ENCODE measurements at regions not wholly inside any gene's neighbourhood (a gene's known extent, or its start where the extent isn't known, plus 50 kb on each side); places are given as distances from the start of the nearest gene placed in this dataset.
A peak's percentile ranks its signal among the peaks of the same experiment; 100 is the strongest.
"Not testable (repeated sequence)": the region's sequence is repeated elsewhere in the genome, so short reads cannot be mapped to it uniquely, and the experiment has no call there.

- no peak for DNase-seq (ENCODE audit: low read depth in 3 of 3, low spot score in 2 of 3)
Measured at GRCh38 chr5:32842813-32843530, 131.9 kb downstream of the NPR3 start.

DNA sequence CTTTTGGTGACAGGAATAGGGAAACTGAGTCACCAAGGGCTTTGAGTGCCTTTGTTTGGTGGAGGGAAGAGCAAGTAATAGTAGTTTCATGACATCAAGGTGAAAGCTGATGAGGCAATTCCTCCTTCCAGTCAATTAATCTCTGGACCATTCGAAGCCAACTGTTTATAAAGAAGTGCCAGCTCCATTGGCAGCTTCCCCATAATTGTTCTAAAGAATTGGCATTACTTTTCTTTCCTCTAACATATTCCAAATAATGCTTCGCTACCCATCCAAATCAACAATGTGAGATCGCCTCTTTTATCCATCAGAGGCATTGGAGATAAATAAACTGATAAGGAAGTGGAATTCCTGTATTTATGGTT lies 132.4 kb downstream of the NPR3 start:
- no peak for DNase-seq (ENCODE audit: low read depth in 3 of 3, low spot score in 2 of 3)

DNA sequence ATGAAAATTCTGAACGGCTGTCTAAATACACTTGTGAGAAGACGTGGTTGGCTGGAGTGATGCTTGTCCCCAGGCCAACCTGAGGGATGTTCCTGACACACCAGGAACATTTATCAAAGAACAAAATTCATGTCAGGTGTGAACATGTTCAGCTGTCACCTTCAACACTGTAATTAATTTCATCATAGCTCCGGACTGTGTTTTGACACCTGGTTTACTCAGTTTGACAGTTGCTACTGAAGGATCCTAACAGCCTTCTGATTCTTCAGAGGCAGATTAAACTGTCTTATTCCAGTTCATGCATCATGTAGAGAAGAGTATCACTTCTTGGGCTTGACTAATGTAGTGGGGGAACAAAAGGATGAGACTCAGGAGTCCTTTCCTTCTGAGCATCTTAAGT lies 134.1 kb downstream of the NPR3 start:
- no peak for DNase-seq (ENCODE audit: low read depth in 3 of 3, low spot score in 2 of 3)

DNA sequence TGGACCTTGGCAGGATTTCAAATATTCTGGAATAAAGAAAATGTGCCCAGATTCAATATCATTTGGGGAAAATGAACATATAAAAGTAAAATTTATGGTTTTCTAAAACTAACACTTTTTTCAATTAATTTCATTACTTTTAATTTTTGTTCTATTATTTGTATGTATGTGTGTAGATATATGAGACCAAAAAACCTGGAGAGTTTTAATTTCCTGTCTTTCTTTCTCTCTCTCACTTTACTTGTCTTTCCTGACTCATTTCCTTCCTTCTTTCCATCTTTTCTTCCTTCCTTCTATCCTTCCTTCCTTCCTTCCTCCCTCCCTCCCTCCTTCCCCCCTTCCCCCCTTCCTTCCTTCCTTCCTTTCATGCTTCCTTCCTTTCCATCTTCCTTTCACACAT lies 137.0 kb downstream of the NPR3 start:
- no peak for DNase-seq (ENCODE audit: low read depth in 3 of 3, low spot score in 2 of 3)

GRCh38 chr5:32848681-32849080 lies 137.6 kb downstream of the NPR3 start:
- DNase-seq (ENCODE audit: low read depth in 3 of 3, low spot score in 2 of 3): no peak

DNA sequence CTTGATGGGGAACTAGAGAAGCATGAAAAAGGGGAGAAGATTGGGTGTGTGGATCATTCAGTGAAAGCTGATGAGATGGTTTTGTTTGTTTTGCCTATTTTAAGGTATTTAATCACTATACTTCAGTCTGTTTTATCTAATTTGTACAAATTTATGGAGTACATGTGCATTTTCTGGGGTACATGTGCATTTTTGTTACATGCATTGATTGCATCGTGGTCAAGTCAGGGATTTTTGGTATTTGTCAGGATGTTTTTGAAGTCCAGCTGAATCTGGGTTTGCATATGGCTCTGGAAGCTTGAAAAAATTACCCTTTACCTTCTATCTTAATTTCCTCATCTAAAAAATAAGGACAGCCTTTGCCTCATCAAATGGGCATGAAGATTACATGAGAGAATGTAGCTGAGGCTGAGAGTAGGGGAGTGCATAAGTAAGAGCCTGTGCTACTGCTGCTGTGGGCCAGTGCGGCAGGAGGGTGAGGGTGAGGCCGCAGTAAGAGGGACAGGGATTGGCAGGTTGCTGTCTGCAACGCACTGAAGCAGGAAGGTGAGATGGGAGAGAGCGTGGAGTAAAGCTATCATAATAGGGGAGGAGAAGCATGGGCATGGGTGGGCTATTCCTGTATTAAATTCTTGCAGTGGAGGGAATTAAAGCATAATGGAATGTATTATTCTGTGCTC lies 139.8 kb downstream of the NPR3 start:
- no peak for DNase-seq (ENCODE audit: low read depth in 3 of 3, low spot score in 2 of 3)

DNA sequence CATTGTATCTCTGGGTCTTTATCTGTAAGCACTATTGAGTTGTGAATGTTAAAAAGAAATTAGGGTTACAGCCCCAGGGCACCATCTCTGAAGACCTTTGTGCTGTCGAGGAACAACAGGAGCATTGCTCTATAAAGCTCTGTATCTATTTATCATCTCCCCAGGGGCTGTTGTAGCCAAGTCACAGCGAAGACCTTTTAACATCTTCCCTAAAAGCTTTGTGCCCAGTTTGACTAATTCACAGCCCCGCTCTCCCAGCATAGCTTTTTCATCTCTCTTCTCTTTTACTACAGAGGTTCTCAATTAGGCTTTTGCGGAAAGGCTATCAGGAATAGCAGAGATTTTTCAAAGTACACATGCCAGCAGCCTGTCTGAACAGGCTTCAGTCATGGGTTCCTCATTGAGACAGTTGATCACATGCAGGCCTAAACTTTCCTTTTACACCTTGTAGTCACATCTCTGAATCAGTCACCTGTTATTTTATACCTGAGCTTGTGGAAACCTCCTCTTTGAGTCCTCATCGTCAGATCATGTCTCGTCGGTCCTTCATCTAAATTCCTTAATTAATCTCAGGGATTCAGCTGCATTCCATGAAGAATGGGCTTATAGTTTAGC lies 140.5 kb downstream of the NPR3 start:
- DNase-seq (ENCODE audit: low read depth in 3 of 3, low spot score in 2 of 3): no peak

- peak in 2 of 3 donors; percentile 15 to 40 for DNase-seq (ENCODE audit: low read depth in 3 of 3, low spot score in 2 of 3)
Measured at GRCh38 chr5:32852535-32852934, 141.4 kb downstream of the NPR3 start.

GRCh38 chr5:32852976-32853375 lies 141.9 kb downstream of the NPR3 start:
- DNase-seq (ENCODE audit: low read depth in 3 of 3, low spot score in 2 of 3): no peak

DNA sequence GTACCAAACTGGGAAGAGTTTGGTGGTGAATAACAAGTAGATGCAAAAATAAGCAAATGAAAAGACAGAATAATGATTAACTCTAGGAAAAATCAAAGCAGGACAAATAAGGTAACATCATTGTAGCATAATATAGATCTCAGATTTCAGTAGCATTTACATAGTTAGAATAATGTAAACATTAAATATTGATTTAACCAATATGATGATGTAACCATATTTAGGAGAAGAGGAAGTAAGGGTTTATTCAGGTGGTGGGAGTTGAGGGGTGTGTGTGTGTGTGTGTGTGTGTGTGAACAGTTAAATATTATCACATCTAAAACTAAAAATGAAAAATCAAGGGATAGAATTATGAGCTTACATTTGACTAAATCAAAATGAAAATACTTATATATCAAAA lies 143.4 kb downstream of the NPR3 start:
- no peak for DNase-seq (ENCODE audit: low read depth in 3 of 3, low spot score in 2 of 3)

GRCh38 chr5:32859211-32859641 lies 148.1 kb downstream of the NPR3 start:
- no peak for DNase-seq (ENCODE audit: low read depth in 3 of 3, low spot score in 2 of 3)

GRCh38 chr5:32865475-32865874 lies 154.4 kb downstream of the NPR3 start:
- DNase-seq (ENCODE audit: low read depth in 3 of 3, low spot score in 2 of 3): no peak

DNA sequence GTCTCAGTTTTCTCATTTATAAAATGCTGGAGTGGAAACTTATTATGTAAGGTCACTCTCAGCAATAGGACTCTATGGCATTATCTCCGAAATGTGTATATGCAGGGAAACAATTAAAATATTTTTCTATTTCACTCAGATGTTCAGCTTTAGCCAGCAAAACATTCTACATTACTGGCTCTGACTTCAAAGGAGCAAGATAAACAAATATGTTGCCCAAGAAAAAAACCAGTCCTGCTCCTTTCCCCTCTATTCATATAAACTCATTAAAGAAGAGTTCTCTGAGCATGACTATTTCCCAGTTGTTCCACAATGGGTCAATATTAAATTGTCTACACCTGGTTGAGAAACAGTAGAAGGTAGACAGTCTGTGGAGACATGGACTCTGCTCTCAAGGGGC lies 155.0 kb downstream of the NPR3 start:
- DNase-seq (ENCODE audit: low read depth in 3 of 3, low spot score in 2 of 3): no peak

- DNase-seq (ENCODE audit: low read depth in 3 of 3, low spot score in 2 of 3): no peak
Measured at GRCh38 chr5:32869216-32869615, 158.1 kb downstream of the NPR3 start.

- DNase-seq (ENCODE audit: low read depth in 3 of 3, low spot score in 2 of 3): no peak
Measured at GRCh38 chr5:32876791-32877190, 165.7 kb downstream of the NPR3 start.

GRCh38 chr5:32879364-32879763 lies 168.2 kb downstream of the NPR3 start:
- not testable (repeated sequence) for DNase-seq (ENCODE audit: low read depth in 3 of 3, low spot score in 2 of 3)

GRCh38 chr5:32880796-32881195 lies 169.7 kb downstream of the NPR3 start:
- DNase-seq (ENCODE audit: low read depth in 3 of 3, low spot score in 2 of 3): no peak

DNA sequence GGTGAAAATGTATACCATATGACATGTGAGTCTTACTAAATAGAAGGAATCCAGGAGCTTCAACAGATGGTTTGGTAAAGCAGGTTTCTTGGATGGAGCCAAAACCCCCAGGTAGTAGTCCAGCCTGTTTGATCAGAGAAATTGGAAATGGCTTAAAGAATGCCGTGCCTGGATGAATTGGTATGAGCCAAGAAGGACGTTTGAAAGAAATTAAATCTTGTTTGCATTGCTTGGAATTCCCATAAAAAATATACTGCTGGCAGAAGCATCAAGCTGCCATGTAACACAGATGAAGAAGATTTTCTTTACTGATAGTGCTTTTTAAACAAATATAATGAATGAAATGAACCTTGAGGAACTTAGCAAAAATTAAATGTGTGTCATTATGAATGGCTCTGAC lies 176.3 kb downstream of the NPR3 start:
- DNase-seq (ENCODE audit: low read depth in 3 of 3, low spot score in 2 of 3): no peak

DNA sequence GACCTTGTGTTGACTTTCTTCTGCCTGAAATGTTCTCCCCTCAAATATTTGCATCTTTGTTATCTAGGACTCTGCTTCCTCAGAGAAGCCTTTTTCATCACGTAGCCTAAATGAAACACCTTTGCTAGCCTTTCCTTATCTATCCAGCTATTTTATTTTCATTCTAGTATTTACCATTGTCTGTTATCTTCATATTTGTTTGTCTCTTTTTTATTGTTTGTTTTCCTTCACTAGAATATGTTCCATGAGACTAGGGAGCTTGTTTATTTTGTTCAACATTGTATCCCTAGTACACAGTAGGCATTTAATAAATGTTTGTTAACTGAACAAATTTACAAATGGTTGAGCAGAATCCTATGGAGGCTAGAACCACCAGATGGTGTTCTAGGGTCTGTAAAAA lies 178.0 kb downstream of the NPR3 start:
- no peak for DNase-seq (ENCODE audit: low read depth in 3 of 3, low spot score in 2 of 3)

DNA sequence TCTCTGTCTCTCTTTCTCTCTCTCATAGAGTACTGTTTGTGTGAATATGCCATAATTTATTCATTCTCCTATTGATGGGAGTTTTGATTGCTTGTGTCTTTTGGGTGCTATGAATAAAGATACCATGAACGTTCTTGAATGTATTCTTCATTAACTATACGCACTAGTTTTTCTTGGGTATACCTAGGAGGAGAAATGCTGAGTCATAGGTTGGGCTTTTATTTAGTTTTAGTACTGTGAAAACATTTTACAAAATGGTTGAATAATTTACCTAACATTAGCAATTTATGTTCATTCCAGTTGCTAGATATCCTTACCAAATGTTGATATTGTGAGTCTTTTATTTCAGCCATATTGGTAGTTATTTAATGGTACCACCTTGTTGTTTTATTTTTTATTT lies 192.5 kb downstream of the NPR3 start:
- no peak for DNase-seq (ENCODE audit: low read depth in 3 of 3, low spot score in 2 of 3)

DNA sequence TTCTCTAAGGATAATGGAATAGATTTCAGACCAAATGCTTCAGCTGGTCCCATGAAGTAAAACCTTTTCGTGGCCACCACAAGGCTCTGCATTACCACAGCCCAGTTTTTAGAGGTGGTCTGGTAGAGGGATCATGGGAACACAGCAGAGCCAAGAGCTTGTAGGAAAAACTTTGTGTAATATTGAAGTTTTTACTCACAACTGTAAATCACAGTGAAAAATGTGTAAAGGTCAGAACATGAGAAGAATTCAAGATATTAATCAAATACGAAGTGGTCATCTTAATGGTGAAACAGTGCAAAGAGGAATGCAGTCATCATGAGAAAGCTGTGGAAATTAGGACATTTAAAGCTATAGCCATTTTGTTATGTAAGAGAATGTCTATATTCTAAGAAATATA lies 197.5 kb downstream of the NPR3 start:
- DNase-seq (ENCODE audit: low read depth in 3 of 3, low spot score in 2 of 3): no peak

DNA sequence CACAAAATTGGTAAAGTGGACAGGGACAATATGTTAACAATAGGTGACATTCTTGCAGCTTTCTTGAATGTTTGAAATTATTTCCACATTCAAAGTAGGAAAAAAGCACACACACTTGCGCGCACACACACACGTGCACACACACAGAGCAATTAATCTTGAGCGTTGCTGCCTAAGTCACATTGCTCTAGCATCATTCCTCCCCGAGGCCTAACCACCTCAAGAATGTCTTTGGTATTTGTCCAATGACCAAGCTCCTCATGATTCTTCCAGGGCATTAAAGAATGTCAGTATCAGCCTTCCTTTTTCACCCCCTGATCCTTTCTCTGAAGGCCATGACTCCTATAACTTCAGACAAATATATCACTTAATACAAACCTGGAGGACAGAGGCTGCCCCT lies 198.1 kb downstream of the NPR3 start:
- no peak for DNase-seq (ENCODE audit: low read depth in 3 of 3, low spot score in 2 of 3)
